NB4 (cell line): ENCODE measurements at regions not wholly inside any gene's neighbourhood (a gene's known extent, or its start where the extent isn't known, plus 50 kb on each side); places are given as distances from the start of the nearest gene placed in this dataset.

Experiments used
- DNase-seq: peaks from one replicate; pipeline ENCODE4 v3.0.0; 2010; ENCODE audit warnings: low read depth
- H3K4me3 ChIP-seq: one replicate; pipeline ENCODE4 v1.5.1; 2011; ENCODE audit warnings: mild to moderate bottlenecking, low read depth, low read length, moderate library complexity
- CTCF ChIP-seq: IDR thresholded peaks from one replicate; pipeline ENCODE4 v1.5.1; 2012; ENCODE audit warnings: low read depth, low read length
- MAX ChIP-seq: IDR thresholded peaks from 2 replicates; pipeline ENCODE4 v1.6.1; 2011; ENCODE audit warnings: low read depth, low read length
- MYC ChIP-seq: IDR thresholded peaks from 2 replicates; pipeline ENCODE4 v1.6.1; 2011; ENCODE audit warnings: low read depth, low read length
- POLR2A ChIP-seq: IDR thresholded peaks from 2 replicates; pipeline ENCODE4 v1.6.1; 2011; ENCODE audit warnings: mild to moderate bottlenecking; ENCODE audit not compliant: insufficient read length; ENCODE audit errors: extremely low read depth

GRCh38 chr1:189659731-189660130 lies 817.9 kb downstream of the BRINP3 start:
- H3K4me3 ChIP-seq, result no peak overlapping the region
- no peak for TF ChIP-seq CTCF
- no peak for TF ChIP-seq POLR2A
- TF ChIP-seq MAX, result no peak
- no peak for TF ChIP-seq MYC
- no peak for DNase-seq

- no peak overlapping the region for H3K4me3 ChIP-seq
- TF ChIP-seq CTCF (no peak), MYC (no peak), POLR2A (no peak), MAX (no peak)
- peak; percentile 9 for DNase-seq
These were observed 815.5 kb downstream of the BRINP3 start for GRCh38 chr1:189662190-189662589.

GRCh38 chr1:189669846-189670245 lies 807.8 kb downstream of the BRINP3 start:
- DNase-seq, result no peak
- no peak overlapping the region for H3K4me3 ChIP-seq
- no peak for TF ChIP-seq MAX
- TF ChIP-seq CTCF, result no peak
- TF ChIP-seq MYC, result no peak
- no peak for TF ChIP-seq POLR2A

GRCh38 chr1:189673217-189673616 lies 804.4 kb downstream of the BRINP3 start:
- DNase-seq, result no peak
- H3K4me3 ChIP-seq, result no peak overlapping the region
- TF ChIP-seq CTCF (no peak), POLR2A (no peak), MAX (no peak), MYC (no peak)

GRCh38 chr1:189675712-189676244 lies 801.9 kb downstream of the BRINP3 start:
- DNase-seq, result no peak
- TF ChIP-seq MYC (no peak), CTCF (no peak), POLR2A (no peak), MAX (no peak)

GRCh38 chr1:189678779-189679178 lies 798.9 kb downstream of the BRINP3 start:
- no peak overlapping the region for H3K4me3 ChIP-seq
- TF ChIP-seq CTCF (peak; percentile 32), POLR2A (no peak)
- DNase-seq, result no peak

More at GRCh38 chr1:189675712-189676244, 801.9 kb downstream of the BRINP3 start:
- no peak overlapping the region for H3K4me3 ChIP-seq
